ENCODE measurements at regions not wholly inside any gene's neighbourhood (a gene's known extent, or its start where the extent isn't known, plus 50 kb on each side); places are given as distances from the start of the nearest gene placed in this dataset.

DNA sequence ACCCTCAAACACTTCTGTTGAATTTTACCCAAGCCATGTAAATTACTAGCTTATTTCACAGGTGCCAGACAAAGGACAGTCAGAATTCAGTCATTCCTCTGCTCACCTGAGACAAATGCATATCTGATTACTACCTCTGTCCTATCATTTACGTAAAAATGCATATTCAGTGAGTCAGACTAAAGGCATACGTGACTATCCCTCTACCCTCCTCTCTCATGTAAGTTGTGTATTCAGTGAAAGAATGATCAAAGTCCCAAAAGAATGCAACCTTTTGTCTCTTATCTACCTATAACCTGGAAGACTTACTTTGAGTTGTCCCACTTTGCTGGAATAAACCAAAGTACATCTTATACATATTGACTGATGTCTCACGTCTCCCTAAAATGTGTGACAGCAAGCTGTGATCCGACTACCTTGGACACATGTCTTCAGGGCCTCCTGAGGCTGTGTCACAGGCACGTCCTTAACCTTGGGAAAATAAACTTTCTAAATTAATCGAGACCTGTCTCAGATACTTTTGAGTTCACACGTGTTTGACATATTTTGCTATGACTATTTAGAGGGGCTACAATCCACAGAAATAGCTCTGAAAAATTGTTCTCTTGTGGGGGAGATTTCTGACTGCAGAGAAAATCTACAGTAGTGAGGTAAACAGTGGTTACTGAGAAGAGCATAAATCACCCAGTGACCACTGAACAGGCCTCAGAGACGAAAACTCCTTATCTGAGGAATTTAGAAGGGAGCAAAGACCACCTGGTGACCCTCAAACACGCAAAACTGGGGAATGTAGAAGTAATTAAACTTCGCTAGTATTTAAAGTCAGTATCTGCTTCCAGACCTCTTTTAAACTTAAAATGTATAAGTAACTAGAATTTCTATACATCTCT, 1575.8 kb downstream of the STIM2 start:
- H3K4me1 ChIP-seq (ENCODE audit: insufficient read depth): peaks cover 16% of the 10 kb centered on the region
- no peaks in the 10 kb centered on the region for H3K36me3 Mint-ChIP-seq (ENCODE audit: low read depth)
- H3K36me3 ChIP-seq (ENCODE audit: insufficient read depth): no peaks in the 10 kb centered on the region
- DNase-seq (ENCODE audit: low spot score): peak; percentile 29
- peak overlapping the region; percentile 11; the same call in 1 of the 2 replicates for H3K27ac ChIP-seq (ENCODE audit: low read depth)
- TF ChIP-seq, protein P1, sequence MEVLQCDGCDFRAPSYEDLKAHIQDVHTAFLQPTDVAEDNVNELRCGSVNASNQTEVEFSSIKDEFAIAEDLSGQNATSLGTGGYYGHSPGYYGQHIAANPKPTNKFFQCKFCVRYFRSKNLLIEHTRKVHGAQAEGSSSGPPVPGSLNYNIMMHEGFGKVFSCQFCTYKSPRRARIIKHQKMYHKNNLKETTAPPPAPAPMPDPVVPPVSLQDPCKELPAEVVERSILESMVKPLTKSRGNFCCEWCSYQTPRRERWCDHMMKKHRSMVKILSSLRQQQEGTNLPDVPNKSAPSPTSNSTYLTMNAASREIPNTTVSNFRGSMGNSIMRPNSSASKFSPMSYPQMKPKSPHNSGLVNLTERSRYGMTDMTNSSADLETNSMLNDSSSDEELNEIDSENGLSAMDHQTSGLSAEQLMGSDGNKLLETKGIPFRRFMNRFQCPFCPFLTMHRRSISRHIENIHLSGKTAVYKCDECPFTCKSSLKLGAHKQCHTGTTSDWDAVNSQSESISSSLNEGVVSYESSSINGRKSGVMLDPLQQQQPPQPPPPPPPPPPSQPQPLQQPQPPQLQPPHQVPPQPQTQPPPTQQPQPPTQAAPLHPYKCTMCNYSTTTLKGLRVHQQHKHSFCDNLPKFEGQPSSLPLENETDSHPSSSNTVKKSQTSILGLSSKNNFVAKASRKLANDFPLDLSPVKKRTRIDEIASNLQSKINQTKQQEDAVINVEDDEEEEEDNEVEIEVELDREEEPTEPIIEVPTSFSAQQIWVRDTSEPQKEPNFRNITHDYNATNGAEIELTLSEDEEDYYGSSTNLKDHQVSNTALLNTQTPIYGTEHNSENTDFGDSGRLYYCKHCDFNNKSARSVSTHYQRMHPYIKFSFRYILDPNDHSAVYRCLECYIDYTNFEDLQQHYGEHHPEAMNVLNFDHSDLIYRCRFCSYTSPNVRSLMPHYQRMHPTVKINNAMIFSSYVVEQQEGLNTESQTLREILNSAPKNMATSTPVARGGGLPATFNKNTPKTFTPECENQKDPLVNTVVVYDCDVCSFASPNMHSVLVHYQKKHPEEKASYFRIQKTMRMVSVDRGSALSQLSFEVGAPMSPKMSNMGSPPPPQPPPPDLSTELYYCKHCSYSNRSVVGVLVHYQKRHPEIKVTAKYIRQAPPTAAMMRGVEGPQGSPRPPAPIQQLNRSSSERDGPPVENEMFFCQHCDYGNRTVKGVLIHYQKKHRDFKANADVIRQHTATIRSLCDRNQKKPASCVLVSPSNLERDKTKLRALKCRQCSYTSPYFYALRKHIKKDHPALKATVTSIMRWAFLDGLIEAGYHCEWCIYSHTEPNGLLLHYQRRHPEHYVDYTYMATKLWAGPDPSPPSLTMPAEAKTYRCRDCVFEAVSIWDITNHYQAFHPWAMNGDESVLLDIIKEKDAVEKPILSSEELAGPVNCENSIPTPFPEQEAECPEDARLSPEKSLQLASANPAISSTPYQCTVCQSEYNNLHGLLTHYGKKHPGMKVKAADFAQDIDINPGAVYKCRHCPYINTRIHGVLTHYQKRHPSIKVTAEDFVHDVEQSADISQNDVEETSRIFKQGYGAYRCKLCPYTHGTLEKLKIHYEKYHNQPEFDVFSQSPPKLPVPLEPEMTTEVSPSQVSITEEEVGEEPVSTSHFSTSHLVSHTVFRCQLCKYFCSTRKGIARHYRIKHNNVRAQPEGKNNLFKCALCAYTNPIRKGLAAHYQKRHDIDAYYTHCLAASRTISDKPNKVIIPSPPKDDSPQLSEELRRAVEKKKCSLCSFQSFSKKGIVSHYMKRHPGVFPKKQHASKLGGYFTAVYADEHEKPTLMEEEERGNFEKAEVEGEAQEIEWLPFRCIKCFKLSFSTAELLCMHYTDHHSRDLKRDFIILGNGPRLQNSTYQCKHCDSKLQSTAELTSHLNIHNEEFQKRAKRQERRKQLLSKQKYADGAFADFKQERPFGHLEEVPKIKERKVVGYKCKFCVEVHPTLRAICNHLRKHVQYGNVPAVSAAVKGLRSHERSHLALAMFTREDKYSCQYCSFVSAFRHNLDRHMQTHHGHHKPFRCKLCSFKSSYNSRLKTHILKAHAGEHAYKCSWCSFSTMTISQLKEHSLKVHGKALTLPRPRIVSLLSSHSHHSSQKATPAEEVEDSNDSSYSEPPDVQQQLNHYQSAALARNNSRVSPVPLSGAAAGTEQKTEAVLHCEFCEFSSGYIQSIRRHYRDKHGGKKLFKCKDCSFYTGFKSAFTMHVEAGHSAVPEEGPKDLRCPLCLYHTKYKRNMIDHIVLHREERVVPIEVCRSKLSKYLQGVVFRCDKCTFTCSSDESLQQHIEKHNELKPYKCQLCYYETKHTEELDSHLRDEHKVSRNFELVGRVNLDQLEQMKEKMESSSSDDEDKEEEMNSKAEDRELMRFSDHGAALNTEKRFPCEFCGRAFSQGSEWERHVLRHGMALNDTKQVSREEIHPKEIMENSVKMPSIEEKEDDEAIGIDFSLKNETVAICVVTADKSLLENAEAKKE (CRISPR knock-in tag; IDR thresholded peaks at IDR 0.05): no peak
- TF ChIP-seq STAT1 (IDR thresholded peaks at IDR 0.05; ENCODE audit: unreplicated experiment): no peak
- TF ChIP-seq, protein P2, sequence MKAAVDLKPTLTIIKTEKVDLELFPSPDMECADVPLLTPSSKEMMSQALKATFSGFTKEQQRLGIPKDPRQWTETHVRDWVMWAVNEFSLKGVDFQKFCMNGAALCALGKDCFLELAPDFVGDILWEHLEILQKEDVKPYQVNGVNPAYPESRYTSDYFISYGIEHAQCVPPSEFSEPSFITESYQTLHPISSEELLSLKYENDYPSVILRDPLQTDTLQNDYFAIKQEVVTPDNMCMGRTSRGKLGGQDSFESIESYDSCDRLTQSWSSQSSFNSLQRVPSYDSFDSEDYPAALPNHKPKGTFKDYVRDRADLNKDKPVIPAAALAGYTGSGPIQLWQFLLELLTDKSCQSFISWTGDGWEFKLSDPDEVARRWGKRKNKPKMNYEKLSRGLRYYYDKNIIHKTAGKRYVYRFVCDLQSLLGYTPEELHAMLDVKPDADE (IDR thresholded peaks at IDR 0.05): no peak
- no peak for TF ChIP-seq EZH2phosphoT487 (IDR thresholded peaks at IDR 0.05; ENCODE audit: unreplicated experiment)
- no peak for TF ChIP-seq CREB1 (CRISPR knock-in tag; IDR thresholded peaks at IDR 0.05; ENCODE audit: low read depth)
- no peak for TF ChIP-seq POLR2AphosphoS5 (IDR thresholded peaks at IDR 0.05; ENCODE audit: low read depth)
- no peak for TF ChIP-seq ZNF331 (CRISPR knock-in tag; IDR thresholded peaks at IDR 0.05; ENCODE audit: low read depth)
- TF ChIP-seq EZH2 (IDR thresholded peaks at IDR 0.05; ENCODE audit: low read depth, unreplicated experiment): no peak
- no peak for TF ChIP-seq ZNF114 (CRISPR knock-in tag; IDR thresholded peaks at IDR 0.05)
- TF ChIP-seq NANOG (IDR thresholded peaks at IDR 0.05; ENCODE audit: borderline replicate concordance): no peak
- no peak for TF ChIP-seq JUNB (IDR thresholded peaks at IDR 0.05; ENCODE audit: unreplicated experiment)
- TF ChIP-seq, protein P3, sequence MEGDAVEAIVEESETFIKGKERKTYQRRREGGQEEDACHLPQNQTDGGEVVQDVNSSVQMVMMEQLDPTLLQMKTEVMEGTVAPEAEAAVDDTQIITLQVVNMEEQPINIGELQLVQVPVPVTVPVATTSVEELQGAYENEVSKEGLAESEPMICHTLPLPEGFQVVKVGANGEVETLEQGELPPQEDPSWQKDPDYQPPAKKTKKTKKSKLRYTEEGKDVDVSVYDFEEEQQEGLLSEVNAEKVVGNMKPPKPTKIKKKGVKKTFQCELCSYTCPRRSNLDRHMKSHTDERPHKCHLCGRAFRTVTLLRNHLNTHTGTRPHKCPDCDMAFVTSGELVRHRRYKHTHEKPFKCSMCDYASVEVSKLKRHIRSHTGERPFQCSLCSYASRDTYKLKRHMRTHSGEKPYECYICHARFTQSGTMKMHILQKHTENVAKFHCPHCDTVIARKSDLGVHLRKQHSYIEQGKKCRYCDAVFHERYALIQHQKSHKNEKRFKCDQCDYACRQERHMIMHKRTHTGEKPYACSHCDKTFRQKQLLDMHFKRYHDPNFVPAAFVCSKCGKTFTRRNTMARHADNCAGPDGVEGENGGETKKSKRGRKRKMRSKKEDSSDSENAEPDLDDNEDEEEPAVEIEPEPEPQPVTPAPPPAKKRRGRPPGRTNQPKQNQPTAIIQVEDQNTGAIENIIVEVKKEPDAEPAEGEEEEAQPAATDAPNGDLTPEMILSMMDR (conservative IDR thresholded peaks at IDR 0.05; ENCODE audit: low read depth in 2 of 2): no peak
- no peaks in the 10 kb centered on the region for H3K27me3 Mint-ChIP-seq (ENCODE audit: insufficient read depth, low read depth, poor library complexity)
- ATAC-seq: peak; percentile 45
- no peaks in the 10 kb centered on the region for H4K20me1 ChIP-seq (replicated peaks; ENCODE audit: insufficient read depth)
- H3K27me3 ChIP-seq (ENCODE audit: insufficient read depth): no peaks in the 10 kb centered on the region
- no peaks in the 10 kb centered on the region for H3F3A ChIP-seq (replicated peaks; ENCODE audit: low read depth)
- peak overlapping the region; percentile 5; the same call in 1 of the 2 replicates for H2AFZ ChIP-seq
- H3K4me3 Mint-ChIP-seq: no peak overlapping the region
- no peak overlapping the region for H3K4me3 ChIP-seq
- H3K9me3 Mint-ChIP-seq: no peaks in the 10 kb centered on the region
- H3K9me2 ChIP-seq (ENCODE audit: insufficient read depth): no peaks in the 10 kb centered on the region
- no peaks in the 10 kb centered on the region for H3K79me2 ChIP-seq (replicated peaks; ENCODE audit: insufficient read depth)
- peaks cover 23% of the 10 kb centered on the region for H3K4me1 Mint-ChIP-seq
- H3K27ac Mint-ChIP-seq: peak overlapping the region; percentile 54
- H3K4me2 ChIP-seq: 0 out of 2 replicates have a peak overlapping the region, but pooled peaks have one; percentile 6
